ENCODE measurements at regions not wholly inside any gene's neighbourhood (a gene's known extent, or its start where the extent isn't known, plus 50 kb on each side); places are given as distances from the start of the nearest gene placed in this dataset.
A peak's percentile ranks its signal among the peaks of the same experiment; 100 is the strongest.

DNA sequence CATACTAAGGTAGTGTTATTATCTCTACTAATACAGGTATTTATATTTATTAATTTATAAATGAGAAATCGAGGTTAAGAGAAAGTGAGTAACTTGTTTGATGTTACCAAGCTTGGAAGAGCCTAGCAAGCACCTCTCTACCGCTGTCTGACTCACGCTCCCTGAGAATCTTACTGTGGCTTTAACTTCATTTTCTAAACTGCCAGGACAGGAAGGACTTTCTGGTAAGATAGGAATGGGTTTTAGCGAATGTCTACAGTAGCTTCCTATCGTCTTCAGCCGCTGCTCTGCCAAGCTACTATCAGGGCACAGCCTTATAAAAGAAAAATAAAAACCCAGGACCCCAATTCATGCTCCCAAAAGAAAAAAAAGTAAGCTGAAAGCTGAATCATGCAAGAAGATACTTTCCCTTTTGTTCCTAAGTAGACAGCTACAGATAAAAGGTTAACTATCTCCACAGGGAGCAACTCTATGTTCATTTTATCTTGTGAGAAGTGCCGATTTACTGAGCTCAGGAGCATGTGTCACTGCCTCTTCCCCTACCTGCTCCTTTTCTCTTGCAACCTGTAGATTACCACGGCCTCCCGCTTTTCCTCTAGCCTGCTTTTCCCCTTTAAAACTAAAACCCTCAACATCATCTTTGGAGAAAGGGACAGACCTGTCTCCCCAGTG lies 60.2 kb downstream of the THNSL1 start:
- no peak for DNase-seq
- intact Hi-C loops (cut with DNase I): no loop called here

DNA sequence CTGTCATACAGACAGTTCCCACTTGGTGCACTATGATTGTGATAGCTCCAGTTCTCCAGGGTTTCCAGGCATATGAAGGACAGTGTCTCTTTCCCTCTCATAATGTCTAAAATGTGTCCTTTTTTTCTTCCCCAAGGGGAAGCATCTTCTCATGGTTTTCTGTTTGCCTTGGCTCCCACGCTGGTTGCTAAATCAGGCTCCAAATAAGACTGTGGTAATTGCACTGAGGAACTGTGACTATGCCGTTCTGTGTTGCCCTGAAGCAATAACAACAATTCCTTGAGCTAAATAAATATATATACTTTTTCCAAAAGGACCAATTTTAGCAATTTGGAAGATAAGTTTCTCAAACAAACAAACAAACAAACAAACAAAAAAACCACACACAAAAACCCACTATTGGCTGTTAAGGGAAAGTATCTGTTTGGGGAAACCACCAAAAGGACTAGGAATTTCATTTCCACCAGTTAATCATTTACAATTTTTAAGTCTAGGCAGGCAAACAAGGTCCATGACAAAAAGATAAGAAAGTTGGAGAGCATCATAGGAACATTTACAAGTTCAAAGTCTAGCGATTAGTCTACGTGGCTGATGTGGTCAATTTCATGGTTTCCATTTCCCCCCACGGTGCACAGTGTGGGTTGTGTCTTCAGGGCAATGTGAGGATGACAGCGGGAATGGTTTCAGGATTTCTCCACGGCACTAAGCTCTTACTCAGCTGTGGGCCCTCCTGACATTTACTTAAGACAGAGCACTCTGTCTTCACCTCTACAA lies 62.4 kb downstream of the THNSL1 start:
- intact Hi-C loops (cut with DNase I): no loop called here
- no peak for DNase-seq

DNA sequence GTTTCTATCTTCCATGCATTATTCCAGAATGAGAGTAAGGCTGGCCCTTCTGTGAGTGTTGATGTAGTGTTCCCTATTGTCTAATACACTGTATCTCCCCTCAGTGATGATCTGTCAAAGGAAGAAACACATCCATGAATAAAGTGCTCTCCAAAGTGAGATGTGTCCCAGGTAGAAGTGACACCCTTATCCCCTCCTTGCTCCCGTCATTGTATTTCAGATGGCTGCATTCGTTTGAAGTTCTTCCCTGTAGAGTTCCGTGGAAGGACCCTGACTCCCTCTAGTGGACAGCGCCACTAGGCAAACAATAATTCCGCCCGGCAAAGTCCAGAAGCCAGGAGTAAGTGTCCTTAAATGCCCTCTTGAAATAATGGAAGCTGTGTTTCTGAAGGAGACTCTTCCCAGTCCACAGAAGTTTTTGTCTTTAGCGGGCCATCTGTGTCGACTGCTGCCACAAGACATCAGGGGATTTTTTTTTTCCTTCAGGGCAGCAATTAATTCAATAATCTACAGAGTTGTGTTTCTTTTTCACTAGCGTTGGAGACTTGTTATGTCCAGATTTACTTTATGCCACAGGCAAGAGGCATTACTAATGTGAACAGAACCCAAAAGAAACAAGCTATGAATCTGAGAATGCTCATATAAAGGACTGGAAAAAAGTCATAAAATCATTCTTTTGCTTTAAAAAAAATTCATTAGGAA lies 64.6 kb downstream of the THNSL1 start:
- intact Hi-C loops (cut with DNase I): loop anchor here (5.0 to 10.0 kb wide), 2 partner anchors 54 to 436 kb away; no protein-coding TSS in a partner anchor
- peak; percentile 60 to 95 (median 86) for DNase-seq

DNA sequence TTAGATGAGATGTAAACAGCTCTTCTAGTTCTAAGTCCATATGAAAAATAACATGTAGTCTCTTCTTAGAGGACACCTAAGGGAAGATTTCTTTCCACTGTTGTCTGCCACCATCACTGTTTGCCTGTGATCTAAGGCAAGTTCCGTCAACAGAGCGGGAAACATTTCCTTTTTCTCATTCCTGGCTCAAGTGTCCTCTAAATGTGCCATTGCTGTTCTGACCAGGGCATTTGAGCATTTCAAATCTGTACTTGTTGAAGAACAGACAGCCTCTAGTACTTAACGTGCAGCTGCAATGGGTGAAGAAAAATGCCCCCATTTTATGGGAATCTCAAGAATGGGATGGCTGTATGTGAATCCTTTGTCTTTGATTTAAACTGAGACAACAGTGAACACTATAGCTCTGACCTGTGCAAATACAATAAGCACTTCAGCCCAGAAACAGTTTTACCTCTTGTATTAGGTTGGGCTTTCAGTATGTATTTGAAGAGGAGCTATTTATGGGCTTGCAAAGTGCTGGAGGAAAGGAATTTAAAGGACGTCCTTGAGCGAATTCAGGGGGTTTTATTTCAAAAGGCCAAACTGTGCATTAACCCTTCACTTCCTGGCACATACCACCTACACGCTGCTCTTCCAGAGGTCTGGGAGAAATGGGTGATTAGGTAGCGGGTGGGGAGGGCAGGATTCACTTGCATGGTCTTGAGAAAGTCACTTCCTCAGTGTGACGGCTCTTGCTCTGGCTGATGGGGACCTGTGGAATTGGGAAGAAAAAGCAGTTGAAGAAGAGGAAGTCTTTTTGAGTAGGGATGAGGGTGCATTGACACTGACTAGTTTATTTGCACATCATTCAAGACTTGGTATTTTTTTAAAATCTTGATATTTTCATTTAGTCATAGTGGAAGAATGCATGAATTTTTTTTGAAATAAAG lies 66.1 kb downstream of the THNSL1 start:
- intact Hi-C loops (cut with DNase I): loop anchor here (5.0 to 10.0 kb wide), 2 partner anchors 55 to 438 kb away; no protein-coding TSS in a partner anchor
- peak in 1 of 42 donors; percentile 20 for DNase-seq

DNA sequence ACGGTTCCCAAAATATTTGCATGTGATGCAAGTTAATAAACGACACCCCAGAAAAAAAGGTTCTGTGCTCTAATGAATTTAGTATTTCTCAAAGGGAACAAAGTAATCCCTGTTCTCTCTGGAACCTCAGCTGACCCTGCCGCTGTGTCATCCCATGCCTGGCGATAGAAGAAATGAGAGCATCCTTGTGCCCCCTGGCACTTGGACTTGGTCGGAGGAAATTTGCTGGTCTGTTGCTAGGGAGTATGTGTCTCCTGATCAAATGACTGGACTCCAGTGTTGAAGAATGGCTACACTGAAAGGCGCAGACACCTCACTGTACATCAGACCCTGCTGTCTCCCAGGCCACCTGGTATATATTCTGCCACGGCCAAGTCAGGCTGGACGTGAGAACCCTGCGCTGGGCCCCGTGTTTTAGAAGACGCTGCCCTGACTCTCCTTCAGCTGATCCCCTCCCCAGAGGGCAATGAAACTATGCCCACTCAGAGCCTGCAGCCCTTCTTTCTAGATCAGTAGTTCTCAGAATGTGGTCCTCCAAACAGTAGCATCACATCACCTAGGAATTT lies 67.2 kb downstream of the THNSL1 start:
- DNase-seq: peak; percentile 9 to 85 (median 58)
- intact Hi-C loops (cut with DNase I): loop anchor here (5.0 to 10.0 kb wide), 2 partner anchors 56 to 439 kb away; no protein-coding TSS in a partner anchor

DNA sequence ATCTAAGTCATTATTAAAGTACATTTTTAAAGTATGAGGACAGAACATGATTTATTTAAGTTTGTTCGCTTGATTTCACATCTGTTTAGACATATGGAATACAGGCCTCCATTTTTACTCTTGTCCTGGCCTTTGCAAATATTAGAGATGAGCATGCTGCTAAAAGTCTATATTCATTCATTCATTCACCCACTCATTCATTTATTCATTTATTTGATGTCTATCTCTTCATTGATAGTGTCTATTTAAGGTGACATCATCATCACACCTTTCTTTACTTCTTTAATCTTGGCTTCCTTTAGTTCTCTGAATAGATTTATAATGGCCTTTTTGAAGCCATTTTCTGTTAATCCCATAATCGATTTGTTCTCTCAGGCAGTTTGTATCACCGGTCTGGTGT lies 68.0 kb downstream of the THNSL1 start:
- intact Hi-C loops (cut with DNase I): loop anchor here (5.0 to 10.0 kb wide), 2 partner anchors 57 to 440 kb away; no protein-coding TSS in a partner anchor
- no peak for DNase-seq

DNA sequence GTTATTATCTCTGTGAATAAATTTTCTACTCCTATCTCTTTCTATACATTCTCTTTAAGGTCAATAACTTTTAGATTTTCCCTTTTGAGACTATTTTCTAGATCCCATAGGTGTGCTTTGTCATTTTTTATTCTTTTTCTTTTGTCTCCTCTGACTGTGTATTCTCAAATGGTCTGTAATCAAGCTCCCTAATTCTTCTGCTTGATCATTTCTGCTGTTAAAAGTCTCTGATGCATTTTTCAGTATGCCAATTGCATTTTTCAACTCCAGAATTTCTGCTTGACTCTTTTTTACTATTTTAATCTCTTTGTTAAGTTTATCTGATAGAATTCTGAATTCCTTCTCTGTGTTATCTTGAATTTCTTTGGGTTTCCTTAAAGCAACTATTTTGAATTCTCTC lies 78.2 kb downstream of the THNSL1 start:
- no peak for DNase-seq
- intact Hi-C loops (cut with DNase I): no loop called here

DNA sequence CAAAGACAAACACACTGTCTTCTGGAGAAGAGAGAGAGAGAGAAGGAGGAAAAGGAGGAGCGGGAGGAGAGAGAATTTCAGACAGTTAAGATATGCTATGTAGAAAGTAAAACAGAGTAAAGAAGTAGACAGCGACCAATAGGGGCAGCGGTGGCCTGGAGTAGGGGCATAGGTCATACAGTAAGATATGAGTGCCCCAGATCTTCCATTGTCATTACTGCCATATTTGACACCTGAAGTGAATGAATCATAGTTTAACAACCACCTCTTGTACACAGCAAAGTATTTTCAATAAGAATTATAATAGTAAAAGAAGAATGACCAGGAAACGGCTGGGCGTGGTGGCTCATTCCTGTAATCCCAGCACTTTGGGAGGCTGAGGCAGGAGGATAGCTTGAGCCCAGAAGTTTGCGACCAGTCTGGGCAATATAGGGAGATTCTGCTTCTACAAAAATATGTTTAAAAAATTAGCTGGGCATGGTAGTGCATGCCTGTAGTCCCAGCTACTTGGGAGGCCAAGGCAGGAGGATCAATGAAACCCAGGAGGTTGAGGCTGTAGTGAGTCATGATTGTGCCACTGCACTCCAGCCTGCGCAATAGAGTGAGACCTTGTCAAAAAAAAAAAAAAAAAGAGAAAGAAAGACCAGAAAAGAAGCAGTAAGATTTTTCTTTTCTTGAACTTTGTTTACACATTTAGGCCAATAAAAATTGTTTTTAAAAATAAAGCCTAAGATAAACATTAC lies 77.0 kb upstream of the GPR158 start:
- DNase-seq: no peak
- intact Hi-C loops (cut with DNase I): no loop called here

DNA sequence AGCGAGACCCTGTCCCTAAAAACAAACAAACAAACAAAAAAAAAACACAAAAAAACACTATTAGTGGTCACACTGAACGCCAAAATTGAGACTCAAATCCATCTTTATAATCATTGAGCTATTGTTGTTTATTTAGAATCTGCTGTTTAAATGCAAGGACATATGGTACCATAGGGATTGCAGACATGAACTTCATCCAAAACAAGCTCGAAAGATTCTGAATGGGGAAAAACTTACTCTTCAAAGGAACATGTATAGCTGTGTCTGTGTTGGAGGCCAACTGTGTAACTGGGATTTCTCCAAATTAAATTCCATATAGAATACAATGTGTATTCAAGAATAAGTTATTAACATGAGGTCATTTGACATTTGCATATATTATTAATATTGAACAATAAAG lies 74.7 kb upstream of the GPR158 start:
- intact Hi-C loops (cut with DNase I): no loop called here
- no peak for DNase-seq

DNA sequence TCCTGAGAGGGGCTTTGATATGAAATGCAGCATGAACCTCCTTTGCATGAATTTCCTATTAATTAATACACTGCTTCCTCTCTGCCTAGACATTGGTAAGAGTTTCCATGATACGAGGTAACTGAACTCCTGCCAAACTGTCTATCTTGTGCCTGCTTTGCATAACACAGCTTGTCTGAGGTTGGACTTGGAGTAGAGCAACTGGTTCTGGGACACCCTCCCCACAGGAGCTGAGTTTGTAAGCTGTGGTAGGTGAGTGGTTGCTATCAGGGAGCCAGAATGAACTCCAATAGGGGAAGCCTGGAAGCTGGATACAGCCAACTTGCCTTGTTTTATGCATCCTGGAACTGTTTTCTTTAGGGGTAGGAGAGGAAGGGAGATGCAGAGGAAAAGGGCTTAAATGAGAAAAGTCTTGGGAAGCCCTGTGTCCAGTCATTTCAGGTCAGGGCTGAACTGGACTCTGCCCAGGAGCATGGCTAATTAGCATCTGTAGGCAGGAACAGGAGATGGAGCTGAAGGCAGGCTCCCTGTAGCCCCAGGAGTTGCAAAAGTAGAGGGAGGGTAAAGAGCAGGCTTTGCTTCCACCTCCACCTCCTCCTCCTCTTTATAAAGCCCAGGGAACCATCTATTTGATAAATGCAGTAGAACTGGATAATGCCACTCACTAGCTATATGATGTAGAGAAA lies 73.2 kb upstream of the GPR158 start:
- intact Hi-C loops (cut with DNase I): no loop called here
- no peak for DNase-seq

DNA sequence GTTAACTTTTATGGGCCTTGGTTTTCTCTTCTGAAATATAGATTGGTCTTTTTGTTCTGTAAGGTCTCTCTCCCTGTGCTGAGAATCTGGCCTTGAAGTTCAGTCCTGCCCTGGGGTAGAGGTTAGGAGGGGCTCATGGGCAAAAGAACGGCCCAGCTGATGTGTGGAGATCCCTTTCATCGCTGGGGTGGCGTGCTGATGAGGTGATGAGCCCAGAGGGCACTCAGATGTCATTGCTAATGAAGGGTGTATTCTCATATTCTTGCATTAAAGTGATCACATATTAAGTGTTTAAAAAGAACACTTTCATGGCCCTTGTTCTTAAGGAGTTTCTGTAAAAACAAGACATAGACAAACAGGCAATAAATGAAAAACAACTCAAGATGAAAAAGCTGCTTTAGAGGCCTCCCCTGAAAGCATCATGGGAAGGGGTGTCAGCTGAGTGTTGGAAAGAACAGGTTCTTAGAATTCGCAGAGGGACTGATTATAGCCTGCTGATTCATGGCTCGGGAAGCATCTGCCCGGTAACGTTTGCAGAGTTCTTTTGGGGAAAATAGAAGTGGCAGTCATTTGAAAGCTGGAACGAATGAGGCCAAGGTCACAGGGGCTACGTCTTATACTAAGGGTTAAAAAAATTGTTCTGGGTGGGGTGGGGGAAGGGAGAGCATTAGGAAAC lies 72.5 kb upstream of the GPR158 start:
- intact Hi-C loops (cut with DNase I): no loop called here
- no peak for DNase-seq

DNA sequence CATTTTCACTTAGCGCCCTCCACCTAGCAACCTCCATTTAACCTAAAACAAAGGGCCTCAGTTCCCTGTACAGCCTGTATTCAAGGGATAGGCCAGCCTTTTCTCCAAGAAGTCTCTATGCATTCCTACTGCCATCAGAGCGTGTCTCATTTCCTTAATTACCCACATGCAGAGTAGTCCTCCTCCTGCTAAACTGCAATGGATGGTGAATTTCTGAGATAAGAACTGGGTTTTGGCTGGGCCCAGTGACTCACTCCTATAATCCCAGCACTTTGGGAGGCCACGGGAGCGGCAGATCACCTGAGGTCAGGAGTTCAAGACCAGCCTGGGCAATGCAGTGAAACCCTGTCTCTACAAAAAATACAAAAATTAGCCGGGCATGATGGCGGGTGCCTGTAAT lies 71.1 kb upstream of the GPR158 start:
- intact Hi-C loops (cut with DNase I): no loop called here
- no peak for DNase-seq

DNA sequence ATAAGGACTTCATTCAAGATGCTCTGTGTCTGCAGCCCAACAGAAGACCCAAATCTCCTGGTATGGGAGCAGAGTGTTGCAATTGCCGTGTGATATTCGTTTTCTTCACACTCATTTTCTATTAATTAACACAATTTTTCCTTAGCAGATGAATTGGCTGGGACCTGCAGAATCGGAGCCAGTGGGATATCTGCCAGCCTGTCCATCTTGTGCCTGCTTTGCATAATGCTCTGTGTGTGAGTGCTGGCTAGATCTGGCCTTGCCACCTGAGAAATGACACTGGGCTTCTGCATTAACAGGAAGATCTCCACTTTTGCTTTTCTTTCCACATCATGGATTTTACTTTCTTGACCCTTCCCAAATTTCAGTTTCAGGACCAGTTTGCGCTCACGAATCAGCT lies 70.4 kb upstream of the GPR158 start:
- peak in 2 of 42 donors; percentile 3 to 19 for DNase-seq
- intact Hi-C loops (cut with DNase I): no loop called here

DNA sequence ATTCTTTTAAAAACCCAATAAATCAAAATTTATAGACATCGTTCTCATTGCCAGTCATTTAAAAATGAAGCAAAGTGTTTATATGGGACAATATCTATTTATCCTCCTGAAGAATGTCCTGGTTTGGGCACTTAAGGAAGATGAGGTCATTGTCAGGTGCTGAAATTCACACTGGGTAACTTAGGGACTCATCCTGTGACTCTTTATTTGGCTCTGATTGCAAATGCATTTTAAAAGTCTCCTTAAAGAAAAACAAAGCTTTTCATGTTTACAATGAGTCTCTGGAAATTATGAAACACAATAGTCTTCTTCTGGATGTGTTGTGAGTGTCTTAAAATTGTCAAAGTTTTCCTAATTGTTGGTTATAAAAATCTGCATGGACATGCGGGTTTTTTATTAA lies 69.5 kb upstream of the GPR158 start:
- no peak for DNase-seq
- intact Hi-C loops (cut with DNase I): no loop called here

DNA sequence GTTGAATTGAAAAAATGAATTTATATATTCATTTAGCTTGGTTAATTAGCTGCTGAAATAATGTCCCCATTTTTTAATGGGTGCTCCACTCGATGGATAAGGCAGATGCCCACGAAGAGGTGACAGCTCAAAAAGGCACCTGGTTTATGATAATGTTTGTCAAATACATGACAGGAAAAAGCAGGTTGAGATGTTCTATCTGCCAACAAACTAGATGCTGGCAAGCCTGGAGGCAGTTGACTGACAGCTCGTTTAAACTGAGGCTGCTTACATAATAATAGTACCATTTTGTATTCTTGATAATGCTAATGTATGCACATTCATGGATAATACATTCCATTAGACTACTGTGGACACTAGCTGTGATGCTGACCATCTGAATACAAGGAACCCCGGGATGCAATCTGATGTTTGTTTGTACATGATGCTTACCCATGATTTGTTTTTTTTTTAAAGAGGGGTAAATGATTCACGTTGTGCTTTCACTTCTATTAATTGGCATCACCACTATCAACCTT lies 69.0 kb upstream of the GPR158 start:
- no peak for DNase-seq
- intact Hi-C loops (cut with DNase I): no loop called here

DNA sequence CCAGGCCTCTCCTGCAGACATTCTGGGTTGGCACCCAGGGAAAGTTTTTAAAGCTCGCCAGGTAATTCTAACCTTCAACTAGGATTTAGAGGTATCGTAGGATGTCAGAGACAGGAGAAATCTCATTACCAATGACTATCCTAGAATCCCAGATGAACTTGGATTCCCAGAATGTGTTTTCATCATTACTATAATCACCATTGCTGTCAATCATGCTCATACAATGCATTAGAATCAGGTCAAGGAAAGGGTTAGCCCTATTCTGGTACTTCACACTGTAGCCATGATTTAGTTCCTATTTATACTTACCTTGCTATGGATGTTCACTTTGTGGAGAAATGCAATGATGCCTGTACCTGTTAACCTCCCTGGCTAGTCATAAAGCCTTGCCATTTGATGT lies 67.0 kb upstream of the GPR158 start:
- DNase-seq: no peak
- intact Hi-C loops (cut with DNase I): no loop called here

All from head of caudate nucleus (tissue), 42 donors.